HG03378 (cell line): ENCODE measurements at regions not wholly inside any gene's neighbourhood (a gene's known extent, or its start where the extent isn't known, plus 50 kb on each side); places are given as distances from the start of the nearest gene placed in this dataset.
A peak's percentile ranks its signal among the peaks of the same experiment; 100 is the strongest.

Source experiments
- ATAC-seq: cut with Tn5 transposase; IDR thresholded peaks from one replicate; pipeline ENCODE4 v1.9.1; 2021; ENCODE audit warnings: mild to moderate bottlenecking, moderate library complexity; ENCODE audit not compliant: unreplicated experiment

GRCh38 chr16:24414534-24414933 is 124.8 kb upstream of the RBBP6 start:
- no peak for ATAC-seq

DNA sequence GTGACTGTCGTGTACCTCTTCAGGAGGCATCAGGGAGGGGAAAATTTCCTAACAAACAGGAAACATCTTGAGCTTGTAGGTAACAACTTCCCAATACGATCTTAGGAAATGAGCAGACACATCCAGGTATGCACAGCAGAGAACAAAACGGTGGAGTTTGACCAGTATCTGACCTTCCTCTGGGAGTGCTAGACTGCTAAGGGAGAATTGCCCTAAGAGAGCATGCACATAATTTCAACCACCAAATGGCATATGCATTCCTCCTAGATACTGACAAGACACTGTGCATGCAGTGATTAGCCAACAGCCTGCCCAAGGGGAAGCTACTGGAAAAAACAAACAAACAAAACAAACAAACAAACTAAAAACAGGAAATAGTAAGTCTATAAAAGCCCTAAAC is 120.6 kb upstream of the RBBP6 start:
- no peak for ATAC-seq

- ATAC-seq = no peak
Observed at GRCh38 chr16:24423312-24423711, 116.1 kb upstream of the RBBP6 start.

DNA sequence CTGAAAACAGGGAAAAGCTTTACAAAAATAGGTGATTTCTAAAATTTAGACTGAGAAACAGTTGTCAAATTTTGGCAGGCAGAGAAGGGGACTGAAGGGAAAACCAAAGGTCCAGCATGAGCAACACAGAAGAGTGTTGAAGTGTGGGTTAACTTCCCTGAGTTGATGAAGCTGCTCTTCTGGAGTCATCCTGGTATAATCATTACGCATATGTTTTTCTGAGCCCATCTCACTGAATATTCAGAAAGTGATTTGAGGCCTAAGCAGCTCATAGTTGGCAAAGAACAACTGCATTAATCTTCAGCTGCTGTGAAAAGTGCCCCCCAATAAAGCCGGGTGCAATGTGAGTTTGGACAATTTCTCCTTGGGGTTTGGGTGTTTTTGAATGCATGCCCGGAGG is 115.0 kb upstream of the RBBP6 start:
- no peak for ATAC-seq

- ATAC-seq = no peak
Observed at GRCh38 chr16:24427840-24428239, 111.5 kb upstream of the RBBP6 start.

DNA sequence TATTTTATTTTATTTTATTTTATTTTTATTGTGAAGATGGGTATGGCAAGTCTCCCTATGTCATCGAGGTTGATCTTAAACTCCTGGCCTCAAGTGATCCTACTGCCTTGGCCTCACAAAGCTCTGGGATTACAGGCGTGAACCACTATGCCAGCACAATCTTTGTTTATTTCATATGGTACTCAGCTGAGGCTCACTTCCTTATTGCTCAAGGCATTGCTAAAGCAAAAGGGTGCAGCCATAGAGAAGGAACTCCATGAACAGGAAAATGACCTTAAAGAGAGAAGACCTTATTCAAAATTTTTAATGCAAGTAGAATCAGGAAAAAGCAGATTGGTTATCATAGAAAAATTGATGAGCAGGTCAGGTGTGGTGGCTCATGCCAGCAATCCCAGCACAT is 110.6 kb upstream of the RBBP6 start:
- ATAC-seq = no peak

GRCh38 chr16:24430954-24431760 is 108.2 kb upstream of the RBBP6 start:
- peak; percentile 49 for ATAC-seq

DNA sequence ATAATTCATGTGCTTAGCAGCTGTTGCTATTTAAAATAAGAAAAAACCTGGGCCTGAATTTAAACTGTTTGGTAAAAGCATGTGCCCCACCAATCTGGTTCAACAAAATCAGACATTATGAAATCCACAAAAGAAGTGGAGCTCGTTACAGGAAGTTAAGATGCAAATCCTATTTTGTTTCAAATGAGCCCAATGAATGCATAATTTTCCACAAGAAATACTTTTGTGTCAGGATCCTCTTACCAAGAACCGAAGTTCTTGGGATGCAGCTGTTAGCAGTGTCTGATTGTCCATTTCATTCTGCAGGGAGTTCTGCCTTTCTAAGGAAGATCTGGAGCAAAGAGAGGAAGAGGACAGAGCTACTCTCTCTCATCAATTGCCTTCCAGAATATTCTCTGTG is 105.7 kb upstream of the RBBP6 start:
- no peak for ATAC-seq

- ATAC-seq = no peak
Observed at GRCh38 chr16:24440306-24440705, 99.1 kb upstream of the RBBP6 start.

DNA sequence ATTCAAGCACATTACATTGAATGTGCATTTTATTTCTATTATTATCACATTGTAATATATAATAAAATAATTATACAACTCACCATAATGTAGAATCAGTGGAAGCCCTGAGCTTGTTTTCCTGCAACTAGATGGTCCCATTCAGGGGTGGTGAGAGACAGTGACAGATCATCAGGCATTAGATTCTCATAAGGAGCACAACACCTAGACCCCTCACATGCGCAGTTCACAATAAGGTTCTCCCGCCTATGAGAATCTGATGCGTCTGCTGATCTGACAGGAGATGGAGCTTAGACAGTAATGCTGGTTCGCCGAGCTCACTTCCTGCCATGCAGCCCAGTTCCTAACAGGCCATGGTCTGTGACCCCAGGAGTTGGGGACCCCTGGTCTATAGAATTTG is 96.7 kb upstream of the RBBP6 start:
- ATAC-seq = no peak

DNA sequence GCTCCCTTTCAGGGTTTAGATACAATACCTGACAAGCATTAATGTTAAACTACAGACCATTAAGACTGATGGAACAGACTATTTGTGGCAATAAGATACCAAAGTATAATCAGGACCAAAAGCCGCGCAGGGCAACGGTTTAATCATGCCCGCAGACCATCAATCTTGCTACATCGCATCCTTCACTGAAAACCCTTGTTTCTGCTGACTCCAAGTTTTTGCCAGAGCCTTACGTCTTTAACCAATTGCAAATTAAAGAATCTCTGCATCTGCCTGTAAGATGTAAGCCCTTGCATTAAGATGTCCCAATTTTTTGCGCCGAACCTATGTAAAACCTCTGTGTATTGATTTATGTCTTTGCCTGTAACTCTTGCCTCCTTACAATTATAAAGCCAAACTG is 94.2 kb upstream of the RBBP6 start:
- no peak for ATAC-seq

DNA sequence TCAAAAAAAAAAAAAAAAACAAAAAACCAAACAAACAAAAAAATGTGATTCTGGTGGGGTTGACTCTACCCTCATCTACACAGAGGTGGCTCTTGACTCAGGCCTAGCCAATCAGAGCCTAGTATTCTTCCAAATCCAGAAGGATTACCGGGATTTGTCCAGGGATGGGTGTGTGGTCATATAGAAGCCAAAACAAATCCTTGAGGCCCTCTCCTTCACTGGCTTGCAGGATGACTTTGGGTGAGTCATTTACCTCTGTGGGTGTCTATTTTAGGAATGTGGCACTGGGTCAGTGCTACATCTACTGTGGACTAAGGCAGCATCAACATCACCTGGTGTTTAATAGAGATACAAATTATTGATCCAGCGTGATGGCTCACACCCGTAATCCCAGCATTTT is 93.2 kb upstream of the RBBP6 start:
- ATAC-seq = no peak

DNA sequence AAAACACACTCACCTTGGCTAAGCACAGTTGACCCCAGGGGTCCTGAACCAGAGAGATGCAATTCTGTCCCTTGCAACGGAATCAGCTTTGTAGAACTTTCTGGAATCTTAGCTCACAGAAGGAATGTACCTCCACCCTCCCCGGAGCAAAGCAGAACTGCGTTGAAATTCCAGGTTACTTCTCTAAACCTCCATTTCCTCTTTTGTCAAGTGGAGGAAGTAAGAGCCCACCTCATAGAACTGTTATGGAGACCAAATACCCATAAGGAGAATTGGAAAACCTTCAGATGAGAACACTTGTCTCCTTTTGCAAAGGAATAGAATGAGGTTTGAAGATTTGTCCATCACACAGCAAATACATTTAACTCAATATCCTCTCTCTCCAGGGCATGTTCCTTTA is 86.6 kb upstream of the RBBP6 start:
- ATAC-seq = no peak

GRCh38 chr16:24463196-24463945 is 76.0 kb upstream of the RBBP6 start:
- no peak for ATAC-seq

DNA sequence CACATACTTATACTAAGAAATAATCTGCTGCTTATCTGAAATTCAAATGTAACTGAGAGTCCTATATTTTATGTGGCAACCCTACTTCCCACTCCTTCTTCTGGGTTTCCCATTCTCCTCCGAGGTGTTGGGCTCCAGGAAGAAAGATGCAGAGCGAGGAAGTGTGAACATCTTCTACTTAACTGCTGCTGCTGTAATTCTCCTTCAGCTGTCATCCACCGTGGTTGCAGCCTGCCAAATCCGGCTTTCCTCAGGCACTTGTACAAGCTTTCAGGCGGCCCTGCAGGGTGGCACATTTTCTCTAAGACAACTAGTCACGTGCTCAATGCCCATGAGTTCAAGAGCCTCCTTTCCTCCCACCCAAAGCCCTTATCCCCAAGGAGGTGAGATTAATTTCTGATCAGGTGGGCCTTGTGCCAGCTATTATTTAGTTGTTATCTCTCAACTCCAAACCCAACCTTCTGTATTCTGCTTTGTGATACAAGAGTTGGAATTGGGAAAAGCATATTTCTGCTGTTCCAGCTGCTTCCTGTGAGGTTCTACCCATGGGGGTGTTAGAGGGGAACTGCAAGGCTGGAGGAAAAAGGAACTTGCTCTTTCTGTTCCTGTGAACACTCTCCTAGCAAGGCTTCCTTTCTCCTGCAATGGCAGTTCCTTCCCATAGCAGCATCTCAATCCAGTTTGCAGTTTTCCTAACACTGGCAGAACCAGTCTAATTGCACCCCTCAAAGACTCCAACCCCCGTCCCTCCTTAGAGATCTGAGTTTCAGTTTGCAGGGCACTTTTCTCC is 67.6 kb upstream of the RBBP6 start:
- no peak for ATAC-seq

GRCh38 chr16:24477492-24477891 is 61.9 kb upstream of the RBBP6 start:
- no peak for ATAC-seq

DNA sequence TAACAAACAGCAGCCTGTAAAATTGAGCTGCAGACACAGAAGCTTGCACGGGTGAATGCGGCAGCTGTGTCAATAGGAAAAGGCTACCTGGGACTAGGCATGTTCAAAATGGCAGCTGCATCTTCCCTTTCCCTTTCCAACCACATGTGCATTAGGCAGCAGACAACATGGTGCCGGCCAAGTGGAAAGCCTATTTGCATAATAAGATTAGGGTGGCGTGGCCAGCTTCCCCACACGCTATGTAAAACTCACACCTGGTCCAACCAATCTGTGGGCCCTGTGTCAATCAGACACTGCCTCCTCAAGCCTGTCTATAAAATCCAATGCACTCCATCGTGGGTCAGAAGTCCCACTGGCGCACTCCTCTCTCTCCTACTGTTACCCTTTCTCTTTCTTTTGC is 61.0 kb upstream of the RBBP6 start:
- no peak for ATAC-seq

GRCh38 chr16:24482681-24483202 is 56.6 kb upstream of the RBBP6 start:
- ATAC-seq = no peak

GRCh38 chr16:24488045-24488444 is 51.3 kb upstream of the RBBP6 start:
- no peak for ATAC-seq
